Posterior vena cava (tissue), 2 donors: ENCODE measurements at regions not wholly inside any gene's neighbourhood (a gene's known extent, or its start where the extent isn't known, plus 50 kb on each side); places are given as distances from the start of the nearest gene placed in this dataset.
"Not testable (repeated sequence)": the region's sequence is repeated elsewhere in the genome, so short reads cannot be mapped to it uniquely, and the experiment has no call there.

Experiments
- DNase-seq: peaks from one replicate; pipeline ENCODE4 v3.0.0-alpha.2; 2020; ENCODE audit warnings: low spot score
- intact Hi-C, 2 donors: fragments of 100-400 bp; cut with DNase I; formaldehyde crosslinking; loops; one replicate each; pipeline versions ENCODE4 v1.14.1 to v1.14.2; 2022 to 2023
- donor health status: DM: yes; HTN: yes; CAD: no.
- donor health status: DM: yes; HTN: yes; CAD: no.

GRCh38 chr11:25794804-25795203 is 537.1 kb upstream of the ANO3 start:
- intact Hi-C loops: no loop called here
- no peak for DNase-seq

- intact Hi-C loops: no loop called here
- DNase-seq: no peak
Measured at GRCh38 chr11:25816411-25816810, 515.5 kb upstream of the ANO3 start.

GRCh38 chr11:25824688-25825087 is 507.2 kb upstream of the ANO3 start:
- no peak for DNase-seq

GRCh38 chr11:25831485-25831884 is 500.4 kb upstream of the ANO3 start:
- DNase-seq, intact Hi-C loops: not testable (repeated sequence)

More at GRCh38 chr11:25824688-25825087, 507.2 kb upstream of the ANO3 start:
- intact Hi-C loops: loop anchor here in 1 of 2 donors (1.0 kb wide), 1 partner anchor 38 kb away; no protein-coding TSS in a partner anchor

- no peak for DNase-seq
- intact Hi-C loops: no loop called here
Measured at GRCh38 chr11:25838918-25839625, 492.9 kb upstream of the ANO3 start.

GRCh38 chr11:25844811-25845210 is 487.1 kb upstream of the ANO3 start:
- intact Hi-C loops: no loop called here
- DNase-seq: no peak

- intact Hi-C loops: no loop called here
- DNase-seq: no peak
Measured at GRCh38 chr11:25855916-25856315, 476.0 kb upstream of the ANO3 start.

GRCh38 chr11:25859776-25860175 is 472.2 kb upstream of the ANO3 start:
- intact Hi-C loops: no loop called here
- no peak for DNase-seq

- intact Hi-C loops: no loop called here
- no peak for DNase-seq
Measured at GRCh38 chr11:25860677-25861450, 471.1 kb upstream of the ANO3 start.

- intact Hi-C loops: no loop called here
- no peak for DNase-seq
Measured at GRCh38 chr11:25862159-25862558, 469.8 kb upstream of the ANO3 start.

GRCh38 chr11:25863986-25864385 is 467.9 kb upstream of the ANO3 start:
- intact Hi-C loops: no loop called here
- no peak for DNase-seq

GRCh38 chr11:25876456-25876965 is 455.4 kb upstream of the ANO3 start:
- no peak for DNase-seq
- intact Hi-C loops: no loop called here

GRCh38 chr11:25886036-25886435 is 445.9 kb upstream of the ANO3 start:
- DNase-seq: no peak
- intact Hi-C loops: no loop called here

- intact Hi-C loops: no loop called here
- no peak for DNase-seq
Measured at GRCh38 chr11:25890626-25891260, 441.2 kb upstream of the ANO3 start.

GRCh38 chr11:25891960-25892359 is 440.0 kb upstream of the ANO3 start:
- intact Hi-C loops: no loop called here
- DNase-seq: no peak

GRCh38 chr11:25899617-25900160 is 432.2 kb upstream of the ANO3 start:
- no peak for DNase-seq
- intact Hi-C loops: no loop called here

GRCh38 chr11:25900814-25901213 is 431.1 kb upstream of the ANO3 start:
- intact Hi-C loops: no loop called here
- DNase-seq: no peak

- intact Hi-C loops: no loop called here
- DNase-seq: no peak
Measured at GRCh38 chr11:25901415-25901814, 430.5 kb upstream of the ANO3 start.

- intact Hi-C loops: no loop called here
- DNase-seq: no peak
Measured at GRCh38 chr11:25902476-25902875, 429.5 kb upstream of the ANO3 start.

- no peak for DNase-seq
- intact Hi-C loops: no loop called here
Measured at GRCh38 chr11:25908726-25909125, 423.2 kb upstream of the ANO3 start.
